ENCODE measurements at regions not wholly inside any gene's neighbourhood (a gene's known extent, or its start where the extent isn't known, plus 50 kb on each side); places are given as distances from the start of the nearest gene placed in this dataset.
A peak's percentile ranks its signal among the peaks of the same experiment; 100 is the strongest.
"Not testable (repeated sequence)": the region's sequence is repeated elsewhere in the genome, so short reads cannot be mapped to it uniquely, and the experiment has no call there.

GRCh38 chr17:21517538-21518293 lies 141.6 kb downstream of the KCNJ12 start:
- DNase-seq (ENCODE audit: low read depth): no peak

DNA sequence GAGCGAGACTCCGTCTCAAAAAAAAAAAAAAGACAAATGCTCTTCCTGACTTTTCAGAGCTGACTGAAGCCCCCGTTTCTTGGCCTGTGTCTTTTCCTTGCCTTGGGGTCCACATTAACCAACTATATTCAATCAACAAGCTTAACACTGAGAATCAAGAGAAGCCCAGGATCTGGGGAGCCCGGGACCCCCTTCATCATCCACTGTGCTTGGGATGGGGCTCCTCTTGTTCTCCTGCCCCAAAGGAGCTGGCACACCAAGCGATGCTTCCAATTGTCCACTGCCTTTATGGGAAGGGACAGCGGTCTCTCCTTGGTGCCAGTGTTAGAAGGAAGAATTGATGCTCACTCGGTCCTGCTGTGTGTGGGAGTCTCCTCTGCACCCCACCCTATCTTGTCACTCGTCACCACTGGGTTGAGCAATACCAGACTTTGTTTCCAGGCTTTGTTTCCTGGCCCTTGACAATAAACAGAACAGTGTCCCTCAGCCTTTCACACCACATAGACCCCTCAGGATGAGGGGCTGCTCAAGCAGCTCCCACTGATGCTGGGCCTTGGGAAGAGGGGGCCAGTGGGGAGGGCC lies 146.7 kb downstream of the KCNJ12 start:
- no peak for DNase-seq (ENCODE audit: low read depth)

GRCh38 chr17:21523497-21524210 lies 147.5 kb downstream of the KCNJ12 start:
- no peak for DNase-seq (ENCODE audit: low read depth)

GRCh38 chr17:21524211-21524591 lies 148.0 kb downstream of the KCNJ12 start:
- no peak for DNase-seq (ENCODE audit: low read depth)

DNA sequence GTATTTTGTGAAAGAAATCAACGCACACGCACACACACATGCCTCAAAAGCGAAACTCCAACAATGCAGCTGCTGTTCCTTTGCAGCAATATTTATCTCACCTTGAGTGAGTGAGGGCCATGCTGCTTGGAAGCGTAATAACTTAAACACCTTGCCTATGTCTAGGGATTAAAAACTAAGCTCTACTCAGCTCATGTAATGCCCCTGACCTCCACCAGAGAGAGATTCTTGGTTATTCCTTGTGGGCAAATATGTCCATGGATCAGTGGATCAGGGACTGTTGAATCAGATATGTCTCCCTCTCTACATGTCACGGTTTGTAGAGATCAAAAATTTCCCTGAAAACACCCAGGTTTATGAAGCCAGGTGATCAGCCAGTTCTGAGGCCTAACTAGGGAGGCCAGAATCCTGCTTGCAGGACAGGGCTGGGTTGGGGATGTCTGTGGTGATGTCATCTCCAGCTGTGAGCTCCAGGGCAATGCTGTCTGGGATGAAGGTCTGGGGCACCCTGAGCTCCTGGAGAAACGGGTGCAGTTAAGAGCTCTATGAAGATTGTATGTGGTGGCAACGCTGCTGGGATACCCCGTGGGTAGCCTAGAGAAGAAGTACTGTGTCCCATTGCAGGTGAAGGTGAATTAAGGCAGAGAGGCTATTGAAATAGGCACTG lies 149.4 kb downstream of the KCNJ12 start:
- DNase-seq (ENCODE audit: low read depth): no peak

GRCh38 chr17:21528031-21528695 lies 152.0 kb downstream of the KCNJ12 start:
- DNase-seq (ENCODE audit: low read depth): no peak

- DNase-seq (ENCODE audit: low read depth): no peak
These were observed 154.2 kb downstream of the KCNJ12 start for GRCh38 chr17:21530311-21530710.

GRCh38 chr17:21530841-21531240 lies 154.7 kb downstream of the KCNJ12 start:
- no peak for DNase-seq (ENCODE audit: low read depth)

- DNase-seq (ENCODE audit: low read depth): no peak
These were observed 156.7 kb downstream of the KCNJ12 start for GRCh38 chr17:21532763-21533385.

GRCh38 chr17:21535686-21536375 lies 156.5 kb upstream of the KCNJ18 start:
- DNase-seq (ENCODE audit: low read depth): no peak

GRCh38 chr17:21537302-21537701 lies 155.0 kb upstream of the KCNJ18 start:
- no peak for DNase-seq (ENCODE audit: low read depth)

- no peak for DNase-seq (ENCODE audit: low read depth)
These were observed 153.7 kb upstream of the KCNJ18 start for GRCh38 chr17:21538615-21539014.

- no peak for DNase-seq (ENCODE audit: low read depth)
These were observed 153.2 kb upstream of the KCNJ18 start for GRCh38 chr17:21539146-21539545.

- DNase-seq (ENCODE audit: low read depth): no peak
These were observed 151.8 kb upstream of the KCNJ18 start for GRCh38 chr17:21540502-21540901.

GRCh38 chr17:21542070-21542469 lies 150.3 kb upstream of the KCNJ18 start:
- no peak for DNase-seq (ENCODE audit: low read depth)

GRCh38 chr17:21542991-21543390 lies 149.3 kb upstream of the KCNJ18 start:
- no peak for DNase-seq (ENCODE audit: low read depth)

GRCh38 chr17:21545064-21545463 lies 147.3 kb upstream of the KCNJ18 start:
- DNase-seq (ENCODE audit: low read depth): no peak

DNA sequence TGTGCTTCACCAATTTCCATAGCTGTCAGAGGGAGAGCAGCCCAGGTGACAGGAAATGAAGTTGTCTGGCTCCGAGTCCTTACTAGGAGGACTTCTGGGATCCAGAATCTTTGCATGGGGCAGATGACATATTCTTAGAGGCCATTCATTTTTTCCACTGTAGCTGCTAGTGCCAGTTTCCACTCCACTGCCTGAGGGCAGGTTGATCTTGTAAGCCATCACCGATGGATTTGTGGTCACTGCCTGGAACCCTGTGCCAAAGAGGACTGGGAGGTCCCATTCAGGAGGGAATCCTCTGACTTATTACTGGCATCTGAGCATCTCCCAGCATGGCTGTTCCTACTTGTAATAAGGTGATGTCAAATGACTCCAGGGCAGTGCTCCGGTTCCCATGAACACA lies 144.1 kb upstream of the KCNJ18 start:
- DNase-seq (ENCODE audit: low read depth): no peak

DNA sequence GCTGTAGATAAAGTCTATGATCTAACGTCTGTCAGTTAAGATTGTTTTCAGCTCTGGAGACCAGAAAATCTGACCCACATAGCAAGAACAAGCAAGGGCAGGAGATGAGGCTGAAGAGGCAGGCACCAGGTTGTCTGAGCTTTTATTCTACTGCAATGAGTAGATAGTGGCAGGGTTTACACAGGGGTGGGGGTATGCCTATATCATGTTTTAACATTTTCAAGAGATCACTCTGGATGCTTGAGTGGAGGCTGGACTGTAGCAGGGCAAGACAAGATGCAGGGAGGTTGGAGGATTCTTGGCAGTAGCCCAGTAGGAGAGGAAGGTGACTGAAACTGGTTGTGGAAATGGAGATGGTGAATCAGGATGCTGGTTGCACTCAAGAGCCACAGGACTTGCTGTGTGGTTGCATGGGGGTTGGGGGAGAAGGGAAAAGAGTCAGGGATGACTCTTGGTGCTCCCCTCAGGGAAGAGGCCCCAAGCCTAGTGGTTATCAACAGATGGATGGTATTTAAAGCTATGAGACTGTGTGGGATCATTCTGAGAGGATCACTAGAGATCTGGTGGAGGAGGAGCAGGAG lies 143.1 kb upstream of the KCNJ18 start:
- DNase-seq (ENCODE audit: low read depth): peak; percentile 27

- DNase-seq (ENCODE audit: low read depth): not testable (repeated sequence)
These were observed 142.3 kb upstream of the KCNJ18 start for GRCh38 chr17:21550031-21550430.

Measured in activated T-cell treated with anti-CD3 and anti-CD28 coated beads for 48 hours (primary cell).